PC-9 (cell line): ENCODE measurements at regions not wholly inside any gene's neighbourhood (a gene's known extent, or its start where the extent isn't known, plus 50 kb on each side); places are given as distances from the start of the nearest gene placed in this dataset.

Experiments used
- BruUV-seq: library from RNA; stranded (reverse); fragments of 400-500 nt; replicated peaks from 2 replicates; lab custom pipeline; 2021; lab: Mats Ljungman, UMichigan
- CTCF ChIA-PET: fragments of 300-600 bp; sonication (Branson Sonifier 250); formaldehyde crosslinking; loops from one replicate; lab custom pipeline; 2022; ENCODE audit warnings: antibody characterized with exemption; lab: Charles Lee
- POLR2A ChIA-PET: fragments of 300-600 bp; sonication (Branson Sonifier 250); formaldehyde crosslinking; loops from one replicate; lab custom pipeline; 2022; ENCODE audit warnings: antibody characterized with exemption; ENCODE audit not compliant: unreplicated experiment; lab: Charles Lee
- DNase-seq, 2 experiments: peaks; one replicate each; pipeline versions ENCODE4 v3.0.0 to v3.0.0-alpha.2; 2015 to 2022; ENCODE audit warnings: mixed read lengths in 1 of 2
- H2AFZ ChIP-seq: fragments of 200-600 bp; sonication (generic); 2 replicates; pipeline ENCODE4 v1.8.1; 2017; ENCODE audit warnings: antibody characterized with exemption
- H3F3A ChIP-seq: fragments of 200-600 bp; sonication (generic); 2 replicates; pipeline ENCODE4 v1.8.1; 2017; ENCODE audit warnings: antibody characterized with exemption, mild to moderate bottlenecking, low read depth; ENCODE audit not compliant: insufficient read depth
- H3K27ac ChIP-seq: fragments of 200-600 bp; sonication (generic); 2 replicates; pipeline ENCODE4 v1.6.1; 2016; ENCODE audit warnings: mixed run types
- H3K27me3 ChIP-seq: fragments of 200-600 bp; sonication (generic); 2 replicates; pipeline ENCODE4 v1.6.1; 2016; ENCODE audit warnings: low read depth, mixed run types; ENCODE audit not compliant: insufficient read depth
- H3K36me3 ChIP-seq: fragments of 200-600 bp; sonication (generic); 2 replicates; pipeline ENCODE4 v1.6.1; 2016; ENCODE audit warnings: low read depth, mixed run types
- H3K4me1 ChIP-seq: fragments of 200-600 bp; sonication (generic); replicated peaks from 2 replicates; pipeline ENCODE4 v1.6.1; 2016; ENCODE audit warnings: mixed run types; ENCODE audit not compliant: insufficient read depth
- H3K4me2 ChIP-seq: fragments of 200-600 bp; sonication (generic); 2 replicates; pipeline ENCODE4 v1.6.1; 2017; ENCODE audit warnings: mixed run types
- H3K4me3 ChIP-seq: fragments of 200-600 bp; sonication (generic); 2 replicates; pipeline ENCODE4 v1.6.1; 2016; ENCODE audit warnings: mixed run types
- H3K79me2 ChIP-seq: fragments of 200-600 bp; sonication (generic); 2 replicates; pipeline ENCODE4 v1.6.1; 2017; ENCODE audit warnings: low read depth, mixed run types
- H3K9me2 ChIP-seq: fragments of 200-600 bp; sonication (generic); 2 replicates; pipeline ENCODE4 v1.8.1; 2017; ENCODE audit warnings: mild to moderate bottlenecking; ENCODE audit not compliant: insufficient read depth
- H3K9me3 ChIP-seq: fragments of 200-600 bp; sonication (generic); 2 replicates; pipeline ENCODE4 v1.8.1; 2016; ENCODE audit warnings: low read depth; ENCODE audit not compliant: insufficient read depth
- H4K20me1 ChIP-seq: fragments of 200-600 bp; sonication (generic); 2 replicates; pipeline ENCODE4 v1.8.1; 2017; ENCODE audit not compliant: insufficient read depth
- EZH2 ChIP-seq: fragments of 200-600 bp; sonication (generic); IDR thresholded peaks from 2 replicates; pipeline ENCODE4 v1.8.0; 2017; ENCODE audit warnings: antibody characterized with exemption, low read depth
- intact Hi-C: fragments of 100-400 bp; cut with micrococcal nuclease; formaldehyde crosslinking; loops from one replicate; pipeline ENCODE4 v1.10.0; 2022; ENCODE audit not compliant: unreplicated experiment
- TF ChIP-seq, protein P1 (sequence below): fragments of 200-600 bp; sonication (generic); conservative IDR thresholded peaks from 2 replicates; pipeline ENCODE4 v1.6.1; 2017; ENCODE audit warnings: mixed run types, antibody characterized with exemption, mild to moderate bottlenecking, moderate library complexity

DNA sequence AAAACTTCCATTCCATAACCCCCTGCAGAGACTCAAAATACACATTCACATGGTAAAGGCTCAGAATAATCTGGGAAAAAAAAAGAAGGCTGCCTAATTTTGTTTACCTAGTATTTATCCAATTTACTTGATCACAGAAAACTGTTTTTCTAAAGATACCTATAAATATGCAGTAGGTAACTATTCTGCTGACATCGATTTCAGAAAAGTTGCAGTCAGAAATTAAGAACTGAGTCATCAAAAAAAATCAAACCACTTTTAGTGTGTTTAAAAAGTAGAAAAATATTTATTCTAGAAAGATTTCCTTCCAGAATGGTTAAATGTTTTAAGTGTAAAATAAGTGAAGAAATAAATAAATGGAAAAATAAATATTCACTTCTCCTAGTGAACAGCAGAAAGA is 254.5 kb upstream of the CAND1 start:
- no peaks in the 10 kb centered on the region for H3F3A ChIP-seq
- H3K9me3 ChIP-seq: no peaks in the 10 kb centered on the region
- H3K4me1 ChIP-seq: no peaks in the 10 kb centered on the region
- no TSS peak for BruUV-seq
- H3K36me3 ChIP-seq: no peaks in the 10 kb centered on the region
- H3K4me2 ChIP-seq: no peak overlapping the region
- ChIA-PET CTCF (no interaction called here), POLR2A (no interaction called here)
- TF ChIP-seq, protein P1, sequence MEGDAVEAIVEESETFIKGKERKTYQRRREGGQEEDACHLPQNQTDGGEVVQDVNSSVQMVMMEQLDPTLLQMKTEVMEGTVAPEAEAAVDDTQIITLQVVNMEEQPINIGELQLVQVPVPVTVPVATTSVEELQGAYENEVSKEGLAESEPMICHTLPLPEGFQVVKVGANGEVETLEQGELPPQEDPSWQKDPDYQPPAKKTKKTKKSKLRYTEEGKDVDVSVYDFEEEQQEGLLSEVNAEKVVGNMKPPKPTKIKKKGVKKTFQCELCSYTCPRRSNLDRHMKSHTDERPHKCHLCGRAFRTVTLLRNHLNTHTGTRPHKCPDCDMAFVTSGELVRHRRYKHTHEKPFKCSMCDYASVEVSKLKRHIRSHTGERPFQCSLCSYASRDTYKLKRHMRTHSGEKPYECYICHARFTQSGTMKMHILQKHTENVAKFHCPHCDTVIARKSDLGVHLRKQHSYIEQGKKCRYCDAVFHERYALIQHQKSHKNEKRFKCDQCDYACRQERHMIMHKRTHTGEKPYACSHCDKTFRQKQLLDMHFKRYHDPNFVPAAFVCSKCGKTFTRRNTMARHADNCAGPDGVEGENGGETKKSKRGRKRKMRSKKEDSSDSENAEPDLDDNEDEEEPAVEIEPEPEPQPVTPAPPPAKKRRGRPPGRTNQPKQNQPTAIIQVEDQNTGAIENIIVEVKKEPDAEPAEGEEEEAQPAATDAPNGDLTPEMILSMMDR: no peak
- TF ChIP-seq EZH2: no peak
- no peaks in the 10 kb centered on the region for H3K9me2 ChIP-seq
- H3K79me2 ChIP-seq: no peaks in the 10 kb centered on the region
- no peak overlapping the region for H3K4me3 ChIP-seq
- no peaks in the 10 kb centered on the region for H4K20me1 ChIP-seq
- H2AFZ ChIP-seq: no peak overlapping the region
- H3K27me3 ChIP-seq: no peaks in the 10 kb centered on the region
- intact Hi-C loops: no loop called here
- H3K27ac ChIP-seq: no peak overlapping the region
- DNase-seq: no peak

DNA sequence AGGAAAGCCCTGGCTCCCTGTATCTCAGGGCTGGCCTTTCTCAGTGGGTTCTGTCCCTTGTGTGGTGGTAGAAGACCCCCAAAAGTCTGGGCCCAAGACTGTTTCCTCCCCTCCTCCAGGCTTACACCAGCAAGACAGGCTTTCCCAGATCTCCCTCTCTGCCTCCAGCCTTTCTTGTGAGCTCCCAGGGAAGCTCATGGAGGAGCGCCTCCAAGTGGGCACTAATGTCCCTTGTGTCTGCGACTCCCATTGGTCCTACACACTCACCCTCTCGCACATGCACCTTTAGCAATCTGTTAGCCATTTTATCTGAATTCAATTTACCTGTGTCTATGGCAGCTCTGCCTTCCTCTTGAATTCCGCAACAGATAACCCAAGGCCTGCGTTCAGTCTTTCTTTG is 251.1 kb upstream of the CAND1 start:
- Histone ChIP-seq H3K9me2 (no peaks in the 10 kb centered on the region), H3K79me2 (no peaks in the 10 kb centered on the region), H3K27ac (no peak overlapping the region), H4K20me1 (no peaks in the 10 kb centered on the region), H3K4me3 (no peak overlapping the region), H3K4me2 (no peak overlapping the region), H2AFZ (no peak overlapping the region), H3K9me3 (no peaks in the 10 kb centered on the region), H3F3A (no peaks in the 10 kb centered on the region), H3K36me3 (no peaks in the 10 kb centered on the region), H3K27me3 (no peaks in the 10 kb centered on the region), H3K4me1 (no peaks in the 10 kb centered on the region)
- POLR2A ChIA-PET: interaction anchor here (0.7 kb wide), 1 partner anchor 33 kb away, joined by 3 read pairs; no protein-coding TSS in a partner anchor
- DNase-seq: no peak
- BruUV-seq: no TSS peak
- intact Hi-C loops: no loop called here
- TF ChIP-seq, protein P1: no peak
- no peak for TF ChIP-seq EZH2
- CTCF ChIA-PET: no interaction called here

DNA sequence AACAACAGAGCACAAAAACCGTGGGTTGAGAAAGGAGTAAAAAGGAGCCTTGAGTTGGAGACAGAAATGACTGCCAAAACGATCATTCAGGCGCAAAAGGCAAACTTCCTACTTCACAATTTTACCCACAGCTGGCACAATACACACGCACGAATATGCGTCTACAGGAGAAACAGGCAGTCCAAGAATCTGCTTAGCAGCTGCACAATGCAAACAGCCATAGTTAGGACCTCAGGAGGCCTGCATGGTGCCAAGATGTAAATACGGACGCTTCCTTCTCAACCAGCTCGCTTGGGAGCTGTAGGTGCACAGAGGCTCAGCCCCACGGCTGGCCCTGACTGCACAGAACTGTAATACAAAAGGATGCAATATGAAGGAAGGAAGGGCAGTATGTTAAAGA is 250.1 kb upstream of the CAND1 start:
- no peaks in the 10 kb centered on the region for H3K9me2 ChIP-seq
- no peak overlapping the region for H3K4me2 ChIP-seq
- H3F3A ChIP-seq: no peaks in the 10 kb centered on the region
- DNase-seq: no peak
- no peaks in the 10 kb centered on the region for H3K27me3 ChIP-seq
- no peaks in the 10 kb centered on the region for H4K20me1 ChIP-seq
- no peaks in the 10 kb centered on the region for H3K4me1 ChIP-seq
- no peak overlapping the region for H3K4me3 ChIP-seq
- H3K36me3 ChIP-seq: no peaks in the 10 kb centered on the region
- H3K79me2 ChIP-seq: no peaks in the 10 kb centered on the region
- H3K27ac ChIP-seq: no peak overlapping the region
- POLR2A ChIA-PET: no interaction called here
- CTCF ChIA-PET: no interaction called here
- BruUV-seq: no TSS peak
- H3K9me3 ChIP-seq: no peaks in the 10 kb centered on the region
- H2AFZ ChIP-seq: no peak overlapping the region
- TF ChIP-seq, protein P1: no peak
- no peak for TF ChIP-seq EZH2
- intact Hi-C loops: no loop called here
